Tibial nerve (tissue), 3 donors: ENCODE measurements at regions not wholly inside any gene's neighbourhood (a gene's known extent, or its start where the extent isn't known, plus 50 kb on each side); places are given as distances from the start of the nearest gene placed in this dataset.
"Not testable (repeated sequence)": the region's sequence is repeated elsewhere in the genome, so short reads cannot be mapped to it uniquely, and the experiment has no call there.

Source experiments
- POLR2A ChIP-seq, 2 donors: fragments of 450-650 bp; IDR thresholded peaks; one replicate each; pipeline ENCODE4 v1.6.1; 2017; ENCODE audit warnings: antibody characterized with exemption in 2 of 2, mild to moderate bottlenecking in 2 of 2, moderate library complexity in 2 of 2
- TF ChIP-seq, protein P1 (sequence below), 5 experiments: fragments of 200-600 bp in 3 of 5; fragments of 450-650 bp in 2 of 5; sonication (generic) in 3 of 5; IDR thresholded peaks; one replicate each; pipeline ENCODE4 v1.5.1; 2016 to 2019; ENCODE audit warnings: antibody characterized with exemption in 5 of 5, mild to moderate bottlenecking in 3 of 5, moderate library complexity in 2 of 5

DNA sequence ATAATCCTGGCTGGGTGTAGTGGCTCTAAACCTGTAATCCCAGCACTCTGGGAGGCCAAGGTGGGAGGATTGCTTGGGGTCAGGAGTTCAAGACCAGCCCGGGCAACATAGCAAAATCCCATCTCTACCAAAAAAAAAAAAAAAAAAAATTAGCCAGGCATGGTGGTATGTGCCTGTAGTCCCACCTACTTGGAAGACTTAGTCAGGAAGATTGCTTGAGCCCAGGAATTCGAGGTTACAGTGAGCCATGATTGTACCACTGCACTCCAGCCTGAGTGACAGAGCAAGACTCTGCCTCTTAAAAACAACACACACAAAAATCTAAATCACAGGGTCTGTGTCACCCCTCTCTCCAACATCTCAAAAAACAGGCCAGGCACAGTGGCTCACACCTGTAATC, 349.9 kb upstream of the WWC1 start:
- TF ChIP-seq, protein P1, sequence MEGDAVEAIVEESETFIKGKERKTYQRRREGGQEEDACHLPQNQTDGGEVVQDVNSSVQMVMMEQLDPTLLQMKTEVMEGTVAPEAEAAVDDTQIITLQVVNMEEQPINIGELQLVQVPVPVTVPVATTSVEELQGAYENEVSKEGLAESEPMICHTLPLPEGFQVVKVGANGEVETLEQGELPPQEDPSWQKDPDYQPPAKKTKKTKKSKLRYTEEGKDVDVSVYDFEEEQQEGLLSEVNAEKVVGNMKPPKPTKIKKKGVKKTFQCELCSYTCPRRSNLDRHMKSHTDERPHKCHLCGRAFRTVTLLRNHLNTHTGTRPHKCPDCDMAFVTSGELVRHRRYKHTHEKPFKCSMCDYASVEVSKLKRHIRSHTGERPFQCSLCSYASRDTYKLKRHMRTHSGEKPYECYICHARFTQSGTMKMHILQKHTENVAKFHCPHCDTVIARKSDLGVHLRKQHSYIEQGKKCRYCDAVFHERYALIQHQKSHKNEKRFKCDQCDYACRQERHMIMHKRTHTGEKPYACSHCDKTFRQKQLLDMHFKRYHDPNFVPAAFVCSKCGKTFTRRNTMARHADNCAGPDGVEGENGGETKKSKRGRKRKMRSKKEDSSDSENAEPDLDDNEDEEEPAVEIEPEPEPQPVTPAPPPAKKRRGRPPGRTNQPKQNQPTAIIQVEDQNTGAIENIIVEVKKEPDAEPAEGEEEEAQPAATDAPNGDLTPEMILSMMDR (IDR thresholded peaks at IDR 0.05), result not testable (repeated sequence)
- TF ChIP-seq POLR2A (IDR thresholded peaks at IDR 0.05), result not testable (repeated sequence)
